ENCODE measurements at regions not wholly inside any gene's neighbourhood (a gene's known extent, or its start where the extent isn't known, plus 50 kb on each side); places are given as distances from the start of the nearest gene placed in this dataset.

- TF ChIP-seq CTCF (conservative IDR thresholded peaks at IDR 0.05; ENCODE audit: control insufficient read depth, insufficient read depth, low read depth, low read length) = no peak
- no peak for DNase-seq (ENCODE audit: low read depth)
- no peak overlapping the region for H3K4me3 ChIP-seq (ENCODE audit: control insufficient read depth, low read depth, low read length)
Observed at GRCh38 chr7:10612950-10613349, 360.7 kb upstream of the PHF14 start.

- H3K4me3 ChIP-seq (ENCODE audit: control insufficient read depth, low read depth, low read length) = no peak overlapping the region
- no peak for DNase-seq (ENCODE audit: low read depth)
- TF ChIP-seq CTCF (conservative IDR thresholded peaks at IDR 0.05; ENCODE audit: control insufficient read depth, insufficient read depth, low read depth, low read length) = no peak
Observed at GRCh38 chr7:10618953-10619352, 354.7 kb upstream of the PHF14 start.

GRCh38 chr7:10632712-10633111 lies 341.0 kb upstream of the PHF14 start:
- TF ChIP-seq CTCF (conservative IDR thresholded peaks at IDR 0.05; ENCODE audit: control insufficient read depth, insufficient read depth, low read depth, low read length) = no peak
- no peak overlapping the region for H3K4me3 ChIP-seq (ENCODE audit: control insufficient read depth, low read depth, low read length)
- DNase-seq (ENCODE audit: low read depth) = no peak

GRCh38 chr7:10634239-10634638 lies 339.4 kb upstream of the PHF14 start:
- no peak for TF ChIP-seq CTCF (conservative IDR thresholded peaks at IDR 0.05; ENCODE audit: control insufficient read depth, insufficient read depth, low read depth, low read length)
- no peak overlapping the region for H3K4me3 ChIP-seq (ENCODE audit: control insufficient read depth, low read depth, low read length)
- no peak for DNase-seq (ENCODE audit: low read depth)

- no peak for TF ChIP-seq CTCF (conservative IDR thresholded peaks at IDR 0.05; ENCODE audit: control insufficient read depth, insufficient read depth, low read depth, low read length)
- DNase-seq (ENCODE audit: low read depth) = no peak
- H3K4me3 ChIP-seq (ENCODE audit: control insufficient read depth, low read depth, low read length) = no peak overlapping the region
Observed at GRCh38 chr7:10637991-10638390, 335.7 kb upstream of the PHF14 start.

GRCh38 chr7:10643545-10643944 lies 330.1 kb upstream of the PHF14 start:
- DNase-seq (ENCODE audit: low read depth) = no peak
- H3K4me3 ChIP-seq (ENCODE audit: control insufficient read depth, low read depth, low read length) = no peak overlapping the region
- no peak for TF ChIP-seq CTCF (conservative IDR thresholded peaks at IDR 0.05; ENCODE audit: control insufficient read depth, insufficient read depth, low read depth, low read length)

- no peak overlapping the region for H3K4me3 ChIP-seq (ENCODE audit: control insufficient read depth, low read depth, low read length)
- TF ChIP-seq CTCF (conservative IDR thresholded peaks at IDR 0.05; ENCODE audit: control insufficient read depth, insufficient read depth, low read depth, low read length) = no peak
- DNase-seq (ENCODE audit: low read depth) = no peak
Observed at GRCh38 chr7:10644849-10645248, 328.8 kb upstream of the PHF14 start.

Measured in fibroblast of mammary gland (primary cell).